ENCODE measurements at regions not wholly inside any gene's neighbourhood (a gene's known extent, or its start where the extent isn't known, plus 50 kb on each side); places are given as distances from the start of the nearest gene placed in this dataset.

- no peak overlapping the region for H3K4me3 Mint-ChIP-seq
- no peaks in the 10 kb centered on the region for H3K4me1 Mint-ChIP-seq
- H3K9me3 Mint-ChIP-seq: peaks cover 26% of the 10 kb centered on the region
- H3K27ac Mint-ChIP-seq: no peak overlapping the region
- no peak for TF ChIP-seq CBFB (CRISPR knock-in tag; IDR thresholded peaks at IDR 0.05; ENCODE audit: low read depth)
- TF ChIP-seq, protein P1, sequence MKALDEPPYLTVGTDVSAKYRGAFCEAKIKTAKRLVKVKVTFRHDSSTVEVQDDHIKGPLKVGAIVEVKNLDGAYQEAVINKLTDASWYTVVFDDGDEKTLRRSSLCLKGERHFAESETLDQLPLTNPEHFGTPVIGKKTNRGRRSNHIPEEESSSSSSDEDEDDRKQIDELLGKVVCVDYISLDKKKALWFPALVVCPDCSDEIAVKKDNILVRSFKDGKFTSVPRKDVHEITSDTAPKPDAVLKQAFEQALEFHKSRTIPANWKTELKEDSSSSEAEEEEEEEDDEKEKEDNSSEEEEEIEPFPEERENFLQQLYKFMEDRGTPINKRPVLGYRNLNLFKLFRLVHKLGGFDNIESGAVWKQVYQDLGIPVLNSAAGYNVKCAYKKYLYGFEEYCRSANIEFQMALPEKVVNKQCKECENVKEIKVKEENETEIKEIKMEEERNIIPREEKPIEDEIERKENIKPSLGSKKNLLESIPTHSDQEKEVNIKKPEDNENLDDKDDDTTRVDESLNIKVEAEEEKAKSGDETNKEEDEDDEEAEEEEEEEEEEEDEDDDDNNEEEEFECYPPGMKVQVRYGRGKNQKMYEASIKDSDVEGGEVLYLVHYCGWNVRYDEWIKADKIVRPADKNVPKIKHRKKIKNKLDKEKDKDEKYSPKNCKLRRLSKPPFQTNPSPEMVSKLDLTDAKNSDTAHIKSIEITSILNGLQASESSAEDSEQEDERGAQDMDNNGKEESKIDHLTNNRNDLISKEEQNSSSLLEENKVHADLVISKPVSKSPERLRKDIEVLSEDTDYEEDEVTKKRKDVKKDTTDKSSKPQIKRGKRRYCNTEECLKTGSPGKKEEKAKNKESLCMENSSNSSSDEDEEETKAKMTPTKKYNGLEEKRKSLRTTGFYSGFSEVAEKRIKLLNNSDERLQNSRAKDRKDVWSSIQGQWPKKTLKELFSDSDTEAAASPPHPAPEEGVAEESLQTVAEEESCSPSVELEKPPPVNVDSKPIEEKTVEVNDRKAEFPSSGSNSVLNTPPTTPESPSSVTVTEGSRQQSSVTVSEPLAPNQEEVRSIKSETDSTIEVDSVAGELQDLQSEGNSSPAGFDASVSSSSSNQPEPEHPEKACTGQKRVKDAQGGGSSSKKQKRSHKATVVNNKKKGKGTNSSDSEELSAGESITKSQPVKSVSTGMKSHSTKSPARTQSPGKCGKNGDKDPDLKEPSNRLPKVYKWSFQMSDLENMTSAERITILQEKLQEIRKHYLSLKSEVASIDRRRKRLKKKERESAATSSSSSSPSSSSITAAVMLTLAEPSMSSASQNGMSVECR (CRISPR knock-in tag; IDR thresholded peaks at IDR 0.05; ENCODE audit: borderline replicate concordance): no peak
- TF ChIP-seq, protein P2, sequence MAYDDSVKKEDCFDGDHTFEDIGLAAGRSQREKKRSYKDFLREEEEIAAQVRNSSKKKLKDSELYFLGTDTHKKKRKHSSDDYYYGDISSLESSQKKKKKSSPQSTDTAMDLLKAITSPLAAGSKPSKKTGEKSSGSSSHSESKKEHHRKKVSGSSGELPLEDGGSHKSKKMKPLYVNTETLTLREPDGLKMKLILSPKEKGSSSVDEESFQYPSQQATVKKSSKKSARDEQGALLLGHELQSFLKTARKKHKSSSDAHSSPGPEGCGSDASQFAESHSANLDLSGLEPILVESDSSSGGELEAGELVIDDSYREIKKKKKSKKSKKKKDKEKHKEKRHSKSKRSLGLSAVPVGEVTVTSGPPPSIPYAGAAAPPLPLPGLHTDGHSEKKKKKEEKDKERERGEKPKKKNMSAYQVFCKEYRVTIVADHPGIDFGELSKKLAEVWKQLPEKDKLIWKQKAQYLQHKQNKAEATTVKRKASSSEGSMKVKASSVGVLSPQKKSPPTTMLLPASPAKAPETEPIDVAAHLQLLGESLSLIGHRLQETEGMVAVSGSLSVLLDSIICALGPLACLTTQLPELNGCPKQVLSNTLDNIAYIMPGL (CRISPR knock-in tag; IDR thresholded peaks at IDR 0.05): no peak
- DNase-seq (ENCODE audit: low spot score) (no peak), ATAC-seq (no peak)
- CTCF ChIA-PET: interaction anchor here (0.6 kb wide), 1 partner anchor 690 kb away, joined by 3 read pairs; no protein-coding TSS in a partner anchor
- no peaks in the 10 kb centered on the region; the same call in 1 of the 2 replicates for H3K27me3 Mint-ChIP-seq (ENCODE audit: low read depth)
- POLR2A ChIA-PET: no interaction called here
- H3K36me3 Mint-ChIP-seq: peaks cover 14% of the 10 kb centered on the region
Measured at GRCh38 chr9:83125671-83126070, 62.7 kb upstream of the RASEF start.

GRCh38 chr9:83119873-83120272 is 56.9 kb upstream of the RASEF start:
- ChIA-PET CTCF (no interaction called here), POLR2A (no interaction called here)
- peaks cover 2% of the 10 kb centered on the region; the same call in 1 of the 2 replicates for H3K27me3 Mint-ChIP-seq (ENCODE audit: low read depth)
- peaks cover 31% of the 10 kb centered on the region for H3K9me3 Mint-ChIP-seq
- no peak for DNase-seq (ENCODE audit: low spot score)
- no peak for ATAC-seq
- H3K4me3 Mint-ChIP-seq: no peak overlapping the region
- no peak overlapping the region for H3K27ac Mint-ChIP-seq
- peaks cover 7% of the 10 kb centered on the region for H3K36me3 Mint-ChIP-seq
- H3K4me1 Mint-ChIP-seq: no peaks in the 10 kb centered on the region
- TF ChIP-seq ZNF317 (CRISPR knock-in tag; IDR thresholded peaks at IDR 0.05; ENCODE audit: borderline replicate concordance, low read depth) (no peak), ZBTB21 (CRISPR knock-in tag; IDR thresholded peaks at IDR 0.05; ENCODE audit: borderline replicate concordance) (no peak), CREB1 (CRISPR knock-in tag; IDR thresholded peaks at IDR 0.05) (no peak), PRDM15 (CRISPR knock-in tag; IDR thresholded peaks at IDR 0.05) (no peak), ATF1 (CRISPR knock-in tag; IDR thresholded peaks at IDR 0.05) (no peak), FOXP4 (CRISPR knock-in tag; IDR thresholded peaks at IDR 0.05) (no peak), NR2C2 (CRISPR knock-in tag; IDR thresholded peaks at IDR 0.05) (no peak), ZNF423 (CRISPR knock-in tag; IDR thresholded peaks at IDR 0.05) (no peak), NR1H2 (CRISPR knock-in tag; IDR thresholded peaks at IDR 0.05) (no peak), ATF6 (CRISPR knock-in tag; IDR thresholded peaks at IDR 0.05) (no peak), ZNF512 (CRISPR knock-in tag; IDR thresholded peaks at IDR 0.05; ENCODE audit: borderline replicate concordance) (no peak)
- TF ChIP-seq, protein P3, sequence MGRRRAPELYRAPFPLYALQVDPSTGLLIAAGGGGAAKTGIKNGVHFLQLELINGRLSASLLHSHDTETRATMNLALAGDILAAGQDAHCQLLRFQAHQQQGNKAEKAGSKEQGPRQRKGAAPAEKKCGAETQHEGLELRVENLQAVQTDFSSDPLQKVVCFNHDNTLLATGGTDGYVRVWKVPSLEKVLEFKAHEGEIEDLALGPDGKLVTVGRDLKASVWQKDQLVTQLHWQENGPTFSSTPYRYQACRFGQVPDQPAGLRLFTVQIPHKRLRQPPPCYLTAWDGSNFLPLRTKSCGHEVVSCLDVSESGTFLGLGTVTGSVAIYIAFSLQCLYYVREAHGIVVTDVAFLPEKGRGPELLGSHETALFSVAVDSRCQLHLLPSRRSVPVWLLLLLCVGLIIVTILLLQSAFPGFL (CRISPR knock-in tag; IDR thresholded peaks at IDR 0.05; ENCODE audit: borderline replicate concordance): no peak
- TF ChIP-seq, protein P4, sequence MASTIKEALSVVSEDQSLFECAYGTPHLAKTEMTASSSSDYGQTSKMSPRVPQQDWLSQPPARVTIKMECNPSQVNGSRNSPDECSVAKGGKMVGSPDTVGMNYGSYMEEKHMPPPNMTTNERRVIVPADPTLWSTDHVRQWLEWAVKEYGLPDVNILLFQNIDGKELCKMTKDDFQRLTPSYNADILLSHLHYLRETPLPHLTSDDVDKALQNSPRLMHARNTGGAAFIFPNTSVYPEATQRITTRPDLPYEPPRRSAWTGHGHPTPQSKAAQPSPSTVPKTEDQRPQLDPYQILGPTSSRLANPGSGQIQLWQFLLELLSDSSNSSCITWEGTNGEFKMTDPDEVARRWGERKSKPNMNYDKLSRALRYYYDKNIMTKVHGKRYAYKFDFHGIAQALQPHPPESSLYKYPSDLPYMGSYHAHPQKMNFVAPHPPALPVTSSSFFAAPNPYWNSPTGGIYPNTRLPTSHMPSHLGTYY (CRISPR knock-in tag; IDR thresholded peaks at IDR 0.05): no peak

Measured in WTC11 (cell line).